ENCODE measurements at regions not wholly inside any gene's neighbourhood (a gene's known extent, or its start where the extent isn't known, plus 50 kb on each side); places are given as distances from the start of the nearest gene placed in this dataset.

- CTCF ChIA-PET: no interaction called here
Measured at GRCh38 chr20:23232219-23232581, 118.4 kb upstream of the NXT1 start.

GRCh38 chr20:23231561-23232218 is 118.9 kb upstream of the NXT1 start:
- DNase-seq: no peak
- Mint-ChIP-seq H3K4me3 (no peak overlapping the region), H3K36me3 (ENCODE audit: low read depth) (no peaks in the 10 kb centered on the region), H3K4me1 (ENCODE audit: low read depth) (no peaks in the 10 kb centered on the region), H3K27me3 (ENCODE audit: low read depth) (peaks cover 8% of the 10 kb centered on the region), H3K27ac (no peak overlapping the region), H3K9me3 (peaks cover 20% of the 10 kb centered on the region)
- CTCF ChIA-PET: no interaction called here
- intact Hi-C loops (cut with micrococcal nuclease): no loop called here

More at GRCh38 chr20:23232219-23232581, 118.4 kb upstream of the NXT1 start:
- Mint-ChIP-seq H3K27me3 (ENCODE audit: low read depth) (peaks cover 8% of the 10 kb centered on the region), H3K27ac (no peak overlapping the region), H3K4me1 (ENCODE audit: low read depth) (no peaks in the 10 kb centered on the region), H3K4me3 (no peak overlapping the region), H3K36me3 (ENCODE audit: low read depth) (no peaks in the 10 kb centered on the region), H3K9me3 (peaks cover 20% of the 10 kb centered on the region)
- intact Hi-C loops (cut with micrococcal nuclease): no loop called here
- no peak for DNase-seq

DNA sequence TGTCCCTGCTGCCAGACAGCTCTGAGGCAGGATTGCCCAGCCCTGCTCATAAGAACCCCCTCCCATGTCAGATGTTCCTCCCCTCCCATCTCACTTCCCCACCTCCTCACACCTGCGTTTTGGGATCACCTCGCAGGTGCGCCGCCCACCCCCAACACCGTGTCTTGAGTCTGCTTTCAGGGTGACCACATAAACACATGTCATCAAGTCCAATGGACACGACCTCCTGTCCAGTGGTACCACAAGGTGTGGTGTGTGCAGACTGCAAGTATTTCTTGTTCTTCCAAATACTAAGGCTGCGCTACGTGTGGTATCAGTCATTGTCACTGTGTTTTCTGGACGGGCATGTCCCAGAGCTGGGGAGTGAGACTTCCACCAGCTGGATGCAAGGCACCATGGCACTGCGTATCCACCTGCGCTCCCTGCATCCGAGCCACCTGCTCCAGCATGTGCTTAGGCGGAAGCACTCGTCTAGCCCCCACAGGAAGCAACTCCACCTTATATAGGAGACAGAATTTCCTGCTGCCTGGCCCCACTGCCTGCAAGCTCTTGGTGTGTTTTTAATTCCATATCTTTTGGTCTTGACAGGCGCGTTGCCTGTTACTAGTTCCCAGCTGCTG is 119.7 kb upstream of the NXT1 start:
- Mint-ChIP-seq H3K36me3 (ENCODE audit: low read depth) (no peaks in the 10 kb centered on the region), H3K27me3 (ENCODE audit: low read depth) (peaks cover 8% of the 10 kb centered on the region), H3K9me3 (peaks cover 20% of the 10 kb centered on the region), H3K4me3 (no peak overlapping the region), H3K4me1 (ENCODE audit: low read depth) (no peaks in the 10 kb centered on the region), H3K27ac (no peak overlapping the region)
- intact Hi-C loops (cut with micrococcal nuclease): no loop called here
- CTCF ChIA-PET: no interaction called here
- no peak for DNase-seq

GRCh38 chr20:23229989-23230388 is 120.6 kb upstream of the NXT1 start:
- CTCF ChIA-PET: no interaction called here

DNA sequence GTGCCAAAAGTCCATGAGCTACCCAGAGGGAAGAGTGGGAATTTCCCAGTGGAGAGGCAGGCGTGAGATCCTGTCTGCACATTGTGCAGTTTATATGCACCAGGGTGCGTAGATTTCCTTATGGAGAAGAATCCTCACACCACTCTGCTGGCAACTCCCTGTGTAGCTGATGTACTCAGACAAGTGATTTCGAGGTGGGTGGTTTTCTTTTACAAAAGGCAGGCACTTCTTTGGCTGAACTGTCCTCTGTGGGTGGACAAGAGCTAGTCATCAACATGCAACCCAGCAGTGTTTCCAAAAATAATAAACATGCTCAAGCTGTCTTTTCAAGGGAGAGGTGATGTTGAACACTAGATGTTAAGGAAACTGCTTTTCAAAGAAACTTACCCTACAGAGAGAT is 121.7 kb upstream of the NXT1 start:
- CTCF ChIA-PET: no interaction called here
- intact Hi-C loops (cut with micrococcal nuclease): no loop called here
- Mint-ChIP-seq H3K27ac (no peak overlapping the region), H3K4me1 (ENCODE audit: low read depth) (no peaks in the 10 kb centered on the region), H3K27me3 (ENCODE audit: low read depth) (peaks cover 8% of the 10 kb centered on the region), H3K36me3 (ENCODE audit: low read depth) (no peaks in the 10 kb centered on the region), H3K4me3 (no peak overlapping the region), H3K9me3 (peaks cover 18% of the 10 kb centered on the region)
- no peak for DNase-seq

More at GRCh38 chr20:23229989-23230388, 120.6 kb upstream of the NXT1 start:
- Mint-ChIP-seq H3K36me3 (ENCODE audit: low read depth) (no peaks in the 10 kb centered on the region), H3K27ac (no peak overlapping the region), H3K4me1 (ENCODE audit: low read depth) (no peaks in the 10 kb centered on the region), H3K4me3 (no peak overlapping the region), H3K9me3 (peaks cover 18% of the 10 kb centered on the region), H3K27me3 (ENCODE audit: low read depth) (peaks cover 8% of the 10 kb centered on the region)
- intact Hi-C loops (cut with micrococcal nuclease): no loop called here
- DNase-seq: no peak

GRCh38 chr20:23227976-23228375 is 122.6 kb upstream of the NXT1 start:
- H3K4me3 Mint-ChIP-seq: no peak overlapping the region
- DNase-seq: no peak
- intact Hi-C loops (cut with micrococcal nuclease): no loop called here

GRCh38 chr20:23227274-23227673 is 123.3 kb upstream of the NXT1 start:
- peaks cover 8% of the 10 kb centered on the region for H3K27me3 Mint-ChIP-seq (ENCODE audit: low read depth)
- peaks cover 14% of the 10 kb centered on the region for H3K9me3 Mint-ChIP-seq
- H3K36me3 Mint-ChIP-seq (ENCODE audit: low read depth): no peaks in the 10 kb centered on the region
- H3K4me1 Mint-ChIP-seq (ENCODE audit: low read depth): no peaks in the 10 kb centered on the region
- no peak overlapping the region for H3K4me3 Mint-ChIP-seq
- CTCF ChIA-PET: no interaction called here
- no peak for DNase-seq
- intact Hi-C loops (cut with micrococcal nuclease): no loop called here
- H3K27ac Mint-ChIP-seq: no peak overlapping the region

More at GRCh38 chr20:23227976-23228375, 122.6 kb upstream of the NXT1 start:
- H3K9me3 Mint-ChIP-seq: peaks cover 17% of the 10 kb centered on the region
- H3K4me1 Mint-ChIP-seq (ENCODE audit: low read depth): no peaks in the 10 kb centered on the region
- H3K27ac Mint-ChIP-seq: no peak overlapping the region
- H3K27me3 Mint-ChIP-seq (ENCODE audit: low read depth): peaks cover 8% of the 10 kb centered on the region
- H3K36me3 Mint-ChIP-seq (ENCODE audit: low read depth): no peaks in the 10 kb centered on the region
- CTCF ChIA-PET: no interaction called here

- Mint-ChIP-seq H3K4me1 (ENCODE audit: low read depth) (no peaks in the 10 kb centered on the region), H3K27me3 (ENCODE audit: low read depth) (peaks cover 8% of the 10 kb centered on the region), H3K27ac (no peak overlapping the region), H3K4me3 (no peak overlapping the region), H3K9me3 (peaks cover 14% of the 10 kb centered on the region), H3K36me3 (ENCODE audit: low read depth) (no peaks in the 10 kb centered on the region)
- no peak for DNase-seq
- CTCF ChIA-PET: no interaction called here
- intact Hi-C loops (cut with micrococcal nuclease): no loop called here
Measured at GRCh38 chr20:23226612-23227265, 123.9 kb upstream of the NXT1 start.

DNA sequence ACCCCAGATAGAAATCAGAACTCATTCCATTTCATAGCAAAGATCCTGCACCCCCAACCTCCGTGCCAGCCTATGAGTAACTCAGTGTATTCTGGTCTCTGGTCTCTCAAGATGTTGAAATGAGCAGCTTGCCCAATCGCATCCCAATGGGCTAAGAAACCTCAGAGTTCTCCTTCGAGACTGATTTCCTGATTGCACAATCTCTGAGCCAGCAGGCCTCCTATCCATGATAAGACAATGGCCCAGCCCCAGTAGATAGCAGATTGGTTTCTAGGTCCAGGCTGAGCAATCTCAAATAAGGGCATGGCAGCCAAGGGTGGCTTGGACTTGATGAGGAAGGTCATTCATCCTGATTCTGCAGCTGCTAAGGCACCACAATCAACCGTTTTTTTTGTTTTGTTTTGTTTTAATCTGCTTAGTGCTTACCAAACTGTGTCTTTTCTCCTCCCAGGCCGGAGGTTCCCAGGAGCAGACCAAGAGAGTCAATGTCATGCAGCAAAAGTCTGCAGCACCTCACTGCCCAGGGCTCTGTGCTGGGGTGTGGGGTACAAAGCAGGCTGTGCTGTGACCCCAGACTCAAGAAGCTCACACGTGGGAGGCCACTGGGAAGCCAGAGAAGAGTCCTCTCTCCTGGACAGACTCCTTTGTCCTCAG is 125.1 kb upstream of the NXT1 start:
- DNase-seq: no peak
- Mint-ChIP-seq H3K27ac (no peak overlapping the region), H3K27me3 (ENCODE audit: low read depth) (peaks cover 7% of the 10 kb centered on the region), H3K9me3 (peaks cover 20% of the 10 kb centered on the region), H3K4me1 (ENCODE audit: low read depth) (no peaks in the 10 kb centered on the region), H3K4me3 (no peak overlapping the region), H3K36me3 (ENCODE audit: low read depth) (no peaks in the 10 kb centered on the region)
- CTCF ChIA-PET: interaction anchor here (0.6 kb wide), 1 partner anchor 56 kb away, joined by 3 read pairs; no protein-coding TSS in a partner anchor
- intact Hi-C loops (cut with micrococcal nuclease): no loop called here

- CTCF ChIA-PET: no interaction called here
- H3K4me1 Mint-ChIP-seq (ENCODE audit: low read depth): no peaks in the 10 kb centered on the region
- no peak overlapping the region for H3K4me3 Mint-ChIP-seq
- H3K36me3 Mint-ChIP-seq (ENCODE audit: low read depth): no peaks in the 10 kb centered on the region
- intact Hi-C loops (cut with micrococcal nuclease): no loop called here
- H3K9me3 Mint-ChIP-seq: peaks cover 24% of the 10 kb centered on the region
- peaks cover 11% of the 10 kb centered on the region for H3K27me3 Mint-ChIP-seq (ENCODE audit: low read depth)
- no peak overlapping the region for H3K27ac Mint-ChIP-seq
- no peak for DNase-seq
Measured at GRCh38 chr20:23224806-23225205, 125.8 kb upstream of the NXT1 start.

GRCh38 chr20:23223908-23224580 is 126.5 kb upstream of the NXT1 start:
- DNase-seq: no peak
- no peaks in the 10 kb centered on the region for H3K36me3 Mint-ChIP-seq (ENCODE audit: low read depth)
- H3K27ac Mint-ChIP-seq: no peak overlapping the region
- peaks cover 11% of the 10 kb centered on the region for H3K27me3 Mint-ChIP-seq (ENCODE audit: low read depth)
- intact Hi-C loops (cut with micrococcal nuclease): no loop called here
- no peak overlapping the region for H3K4me3 Mint-ChIP-seq
- CTCF ChIA-PET: no interaction called here
- H3K4me1 Mint-ChIP-seq (ENCODE audit: low read depth): no peaks in the 10 kb centered on the region
- H3K9me3 Mint-ChIP-seq: peaks cover 24% of the 10 kb centered on the region

DNA sequence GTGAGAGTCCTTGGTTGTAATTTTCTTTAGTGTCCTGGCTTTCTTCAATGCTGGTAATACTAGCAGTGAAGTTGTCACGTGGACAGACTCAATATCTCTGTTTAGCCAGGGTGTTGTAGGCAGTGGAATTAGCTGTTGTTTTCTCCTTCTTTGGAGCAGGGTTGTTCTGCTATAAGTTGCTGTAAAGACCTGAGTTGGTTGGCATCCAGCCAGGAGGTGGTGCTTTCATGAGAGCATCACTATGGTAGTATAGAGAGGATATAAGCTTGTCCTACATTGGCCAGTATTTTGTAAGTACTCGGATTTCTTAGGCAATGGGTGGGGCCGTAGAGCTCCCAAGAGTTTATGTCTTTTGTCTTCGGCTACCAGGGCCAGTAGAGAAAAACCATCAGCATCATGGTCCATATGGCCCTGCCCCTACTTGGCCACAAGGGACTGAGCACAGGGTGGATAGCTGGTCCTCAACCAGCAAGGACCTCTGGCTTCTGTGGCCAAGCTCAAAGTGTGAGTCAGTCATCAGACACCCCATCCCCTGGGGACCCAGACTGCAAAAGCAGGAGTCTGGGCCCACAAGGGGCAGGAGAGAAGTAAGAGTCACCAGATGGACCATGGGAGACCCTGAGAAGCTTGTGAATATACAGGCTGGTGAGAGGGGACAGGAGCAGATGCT is 127.9 kb upstream of the NXT1 start:
- intact Hi-C loops (cut with micrococcal nuclease): no loop called here
- CTCF ChIA-PET: interaction anchor here (1.0 kb wide), 1 partner anchor 12 kb away, joined by 3 read pairs; no protein-coding TSS in a partner anchor
- no peak for DNase-seq
- Mint-ChIP-seq H3K4me3 (no peak overlapping the region), H3K4me1 (ENCODE audit: low read depth) (no peaks in the 10 kb centered on the region), H3K27me3 (ENCODE audit: low read depth) (peaks cover 9% of the 10 kb centered on the region), H3K36me3 (ENCODE audit: low read depth) (no peaks in the 10 kb centered on the region), H3K9me3 (peaks cover 27% of the 10 kb centered on the region), H3K27ac (no peak overlapping the region)

All from activated naive CD4-positive, alpha-beta T cell treated with anti-CD3 and anti-CD28 coated beads for 36 hours (primary cell).